Ovary (tissue), 3 donors: ENCODE measurements at regions not wholly inside any gene's neighbourhood (a gene's known extent, or its start where the extent isn't known, plus 50 kb on each side); places are given as distances from the start of the nearest gene placed in this dataset.

ENCODE experiments used
- EP300 ChIP-seq: sonication (generic); formaldehyde crosslinking; IDR thresholded peaks from one replicate; pipeline ENCODE4 v1.6.1; 2017; ENCODE audit warnings: antibody characterized with exemption
- POLR2A ChIP-seq: fragments of 450-650 bp; IDR thresholded peaks from one replicate; pipeline ENCODE4 v1.6.1; 2017; ENCODE audit warnings: antibody characterized with exemption, mild to moderate bottlenecking, moderate library complexity
- TF ChIP-seq, protein P1 (sequence below), 3 donors: fragments of 450-650 bp in 2 of 3; fragments of 200-600 bp in 1 of 3; IDR thresholded peaks; one replicate each; pipeline versions ENCODE4 v1.5.1 to v1.8.0; 2016 to 2022; ENCODE audit warnings: antibody characterized with exemption in 3 of 3, mild to moderate bottlenecking in 1 of 3
- donor health status: DM: no; HTN: no; CAD: no.

DNA sequence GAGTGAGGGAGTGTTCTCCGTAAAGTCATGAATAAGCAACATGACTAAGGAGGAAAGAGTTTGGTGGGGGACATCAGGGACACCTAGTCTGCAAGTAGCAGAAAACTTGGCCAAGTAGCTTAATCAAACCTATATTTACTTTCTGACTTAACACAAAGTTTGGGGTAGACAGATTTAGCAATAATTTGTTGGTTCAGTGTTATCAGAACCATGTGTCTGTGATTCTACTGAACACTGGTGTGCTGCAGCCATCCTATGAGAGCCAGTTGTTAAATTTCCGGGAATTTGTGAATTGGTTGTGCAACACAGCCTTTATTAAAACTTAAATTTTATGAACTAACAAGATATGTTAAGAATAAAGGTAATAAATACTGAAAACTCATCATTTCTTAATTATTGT lies 469.3 kb downstream of the C4orf33 start:
- TF ChIP-seq, protein P1, sequence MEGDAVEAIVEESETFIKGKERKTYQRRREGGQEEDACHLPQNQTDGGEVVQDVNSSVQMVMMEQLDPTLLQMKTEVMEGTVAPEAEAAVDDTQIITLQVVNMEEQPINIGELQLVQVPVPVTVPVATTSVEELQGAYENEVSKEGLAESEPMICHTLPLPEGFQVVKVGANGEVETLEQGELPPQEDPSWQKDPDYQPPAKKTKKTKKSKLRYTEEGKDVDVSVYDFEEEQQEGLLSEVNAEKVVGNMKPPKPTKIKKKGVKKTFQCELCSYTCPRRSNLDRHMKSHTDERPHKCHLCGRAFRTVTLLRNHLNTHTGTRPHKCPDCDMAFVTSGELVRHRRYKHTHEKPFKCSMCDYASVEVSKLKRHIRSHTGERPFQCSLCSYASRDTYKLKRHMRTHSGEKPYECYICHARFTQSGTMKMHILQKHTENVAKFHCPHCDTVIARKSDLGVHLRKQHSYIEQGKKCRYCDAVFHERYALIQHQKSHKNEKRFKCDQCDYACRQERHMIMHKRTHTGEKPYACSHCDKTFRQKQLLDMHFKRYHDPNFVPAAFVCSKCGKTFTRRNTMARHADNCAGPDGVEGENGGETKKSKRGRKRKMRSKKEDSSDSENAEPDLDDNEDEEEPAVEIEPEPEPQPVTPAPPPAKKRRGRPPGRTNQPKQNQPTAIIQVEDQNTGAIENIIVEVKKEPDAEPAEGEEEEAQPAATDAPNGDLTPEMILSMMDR (IDR thresholded peaks at IDR 0.05), result no peak
- TF ChIP-seq POLR2A, result no peak
- no peak for TF ChIP-seq EP300
